MM.1S (cell line): ENCODE measurements at regions not wholly inside any gene's neighbourhood (a gene's known extent, or its start where the extent isn't known, plus 50 kb on each side); places are given as distances from the start of the nearest gene placed in this dataset.

ENCODE experiments used
- DNase-seq: peaks from one replicate; pipeline ENCODE4 v3.0.0-alpha.2; 2015
- H2AFZ ChIP-seq: fragments of 300-600 bp; sonication (generic); 2 replicates; pipeline ENCODE4 v1.6.0; 2016; ENCODE audit warnings: antibody characterized with exemption, low read length
- H3F3A ChIP-seq: fragments of 300-600 bp; sonication (generic); 2 replicates; pipeline ENCODE4 v1.6.1; 2016; ENCODE audit warnings: mild to moderate bottlenecking, antibody characterized with exemption, low read length, moderate library complexity, mixed read lengths; ENCODE audit not compliant: insufficient read depth
- H3K27ac ChIP-seq: fragments of 300-600 bp; sonication (generic); 2 replicates; pipeline ENCODE4 v1.5.1; 2016; ENCODE audit warnings: mild to moderate bottlenecking, low read length
- H3K27me3 ChIP-seq: fragments of 300-600 bp; sonication (generic); replicated peaks from 2 replicates; pipeline ENCODE4 v1.6.0; 2016; ENCODE audit warnings: low read length; ENCODE audit not compliant: insufficient read depth
- H3K36me3 ChIP-seq: fragments of 300-600 bp; sonication (generic); replicated peaks from 2 replicates; pipeline ENCODE4 v1.6.1; 2016; ENCODE audit warnings: mild to moderate bottlenecking, low read length, mixed read lengths; ENCODE audit not compliant: insufficient read depth
- H3K4me1 ChIP-seq: fragments of 300-600 bp; sonication (generic); 2 replicates; pipeline ENCODE4 v1.6.1; 2016; ENCODE audit warnings: low read length, mixed read lengths
- H3K4me2 ChIP-seq: fragments of 300-600 bp; sonication (generic); 2 replicates; pipeline ENCODE4 v1.6.0; 2016; ENCODE audit warnings: low read depth, low read length
- H3K4me3 ChIP-seq: fragments of 300-600 bp; sonication (generic); 2 replicates; pipeline ENCODE4 v1.5.1; 2016; ENCODE audit warnings: low read length, mixed read lengths
- H3K79me2 ChIP-seq: fragments of 300-600 bp; sonication (generic); 2 replicates; pipeline ENCODE4 v1.6.1; 2016; ENCODE audit warnings: mixed run types, low read length, mixed read lengths
- H3K9ac ChIP-seq: fragments of 300-600 bp; sonication (generic); 2 replicates; pipeline ENCODE4 v1.6.1; 2016; ENCODE audit warnings: low read length, mixed read lengths
- H3K9me2 ChIP-seq: fragments of 300-600 bp; sonication (generic); replicated peaks from 2 replicates; pipeline ENCODE4 v1.6.1; 2016; ENCODE audit warnings: mild to moderate bottlenecking, low read length, mixed read lengths; ENCODE audit not compliant: insufficient read depth
- H3K9me3 ChIP-seq: fragments of 300-600 bp; sonication (generic); replicated peaks from 2 replicates; pipeline ENCODE4 v1.6.1; 2016; ENCODE audit warnings: mild to moderate bottlenecking, low read length, mixed read lengths; ENCODE audit not compliant: insufficient read depth
- H4K20me1 ChIP-seq: fragments of 300-600 bp; sonication (generic); 2 replicates; pipeline ENCODE4 v1.6.1; 2016; ENCODE audit warnings: mild to moderate bottlenecking, low read length, moderate library complexity, mixed read lengths; ENCODE audit not compliant: insufficient read depth
- EZH2 ChIP-seq: fragments of 300-600 bp; sonication (generic); optimal IDR thresholded peaks from 2 replicates; pipeline ENCODE3; 2017; ENCODE audit warnings: low read depth, mild to moderate bottlenecking, antibody characterized with exemption, low read length, mixed read lengths
- EZH2phosphoT487 ChIP-seq: fragments of 300-600 bp; sonication (generic); IDR thresholded peaks from 2 replicates; pipeline ENCODE4 v1.6.1; 2018; ENCODE audit warnings: antibody characterized with exemption, low read length
- TF ChIP-seq, protein P1 (sequence below): fragments of 300-600 bp; sonication (generic); IDR thresholded peaks from 2 replicates; pipeline ENCODE4 v1.5.1; 2016; ENCODE audit warnings: antibody characterized with exemption, low read length, mixed read lengths

DNA sequence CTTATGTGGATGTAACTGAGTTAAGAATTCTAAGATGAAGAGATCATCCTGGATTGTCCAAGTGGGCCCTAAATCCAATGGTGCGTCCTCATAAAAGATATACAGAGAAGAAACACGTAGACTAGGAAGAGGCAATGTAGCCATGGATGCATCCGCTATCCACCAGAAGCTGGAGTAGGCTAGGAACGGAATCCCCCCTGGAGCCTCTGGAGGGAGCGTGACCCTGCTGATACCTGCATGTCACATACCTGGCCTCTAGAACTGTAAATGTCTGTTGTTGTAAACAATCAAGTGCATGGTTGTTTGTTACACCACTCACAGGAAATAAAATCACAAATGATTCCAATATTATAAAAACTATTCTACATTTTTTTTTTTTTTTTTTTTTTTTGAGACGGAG lies 254.5 kb upstream of the RORA start:
- no peaks in the 10 kb centered on the region for H3K79me2 ChIP-seq
- no peaks in the 10 kb centered on the region for H3K27me3 ChIP-seq
- H3F3A ChIP-seq: no peaks in the 10 kb centered on the region
- no peaks in the 10 kb centered on the region for H4K20me1 ChIP-seq
- H3K4me2 ChIP-seq: no peak overlapping the region
- no peak overlapping the region for H3K27ac ChIP-seq
- no peaks in the 10 kb centered on the region for H3K9me3 ChIP-seq
- no peaks in the 10 kb centered on the region for H3K4me1 ChIP-seq
- H2AFZ ChIP-seq: no peak overlapping the region
- DNase-seq: no peak
- H3K9me2 ChIP-seq: no peaks in the 10 kb centered on the region
- H3K36me3 ChIP-seq: no peaks in the 10 kb centered on the region
- no peak overlapping the region for H3K9ac ChIP-seq
- TF ChIP-seq EZH2phosphoT487: no peak
- TF ChIP-seq EZH2: no peak
- TF ChIP-seq, protein P1, sequence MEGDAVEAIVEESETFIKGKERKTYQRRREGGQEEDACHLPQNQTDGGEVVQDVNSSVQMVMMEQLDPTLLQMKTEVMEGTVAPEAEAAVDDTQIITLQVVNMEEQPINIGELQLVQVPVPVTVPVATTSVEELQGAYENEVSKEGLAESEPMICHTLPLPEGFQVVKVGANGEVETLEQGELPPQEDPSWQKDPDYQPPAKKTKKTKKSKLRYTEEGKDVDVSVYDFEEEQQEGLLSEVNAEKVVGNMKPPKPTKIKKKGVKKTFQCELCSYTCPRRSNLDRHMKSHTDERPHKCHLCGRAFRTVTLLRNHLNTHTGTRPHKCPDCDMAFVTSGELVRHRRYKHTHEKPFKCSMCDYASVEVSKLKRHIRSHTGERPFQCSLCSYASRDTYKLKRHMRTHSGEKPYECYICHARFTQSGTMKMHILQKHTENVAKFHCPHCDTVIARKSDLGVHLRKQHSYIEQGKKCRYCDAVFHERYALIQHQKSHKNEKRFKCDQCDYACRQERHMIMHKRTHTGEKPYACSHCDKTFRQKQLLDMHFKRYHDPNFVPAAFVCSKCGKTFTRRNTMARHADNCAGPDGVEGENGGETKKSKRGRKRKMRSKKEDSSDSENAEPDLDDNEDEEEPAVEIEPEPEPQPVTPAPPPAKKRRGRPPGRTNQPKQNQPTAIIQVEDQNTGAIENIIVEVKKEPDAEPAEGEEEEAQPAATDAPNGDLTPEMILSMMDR: no peak
- H3K4me3 ChIP-seq: no peak overlapping the region

DNA sequence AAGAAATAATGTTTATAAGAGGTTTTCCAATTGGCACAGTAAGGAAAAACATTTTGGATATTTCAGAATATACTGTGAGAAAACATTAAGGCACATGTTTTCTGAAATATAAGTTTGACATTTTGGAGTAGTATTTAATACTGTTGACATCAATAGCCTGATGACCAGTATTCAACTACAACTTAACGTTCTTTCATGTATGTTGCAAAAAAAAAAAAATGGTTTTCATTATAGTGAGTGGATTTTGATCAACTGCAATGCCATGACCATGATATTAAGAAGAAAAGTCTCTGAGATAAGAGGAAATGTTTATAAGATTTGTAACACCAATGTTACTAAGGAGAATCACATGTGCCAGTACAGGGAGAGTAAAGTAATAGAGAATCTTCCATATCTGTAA lies 252.8 kb upstream of the RORA start:
- Histone ChIP-seq H3K4me3 (no peak overlapping the region), H3K27ac (no peak overlapping the region), H3K36me3 (no peaks in the 10 kb centered on the region), H4K20me1 (no peaks in the 10 kb centered on the region), H3K4me2 (no peak overlapping the region), H3K4me1 (no peaks in the 10 kb centered on the region), H3F3A (no peaks in the 10 kb centered on the region), H2AFZ (no peak overlapping the region), H3K79me2 (no peaks in the 10 kb centered on the region), H3K27me3 (no peaks in the 10 kb centered on the region), H3K9ac (no peak overlapping the region), H3K9me3 (no peaks in the 10 kb centered on the region), H3K9me2 (no peaks in the 10 kb centered on the region)
- TF ChIP-seq, protein P1: no peak
- TF ChIP-seq EZH2 (no peak), EZH2phosphoT487 (no peak)
- DNase-seq: no peak

DNA sequence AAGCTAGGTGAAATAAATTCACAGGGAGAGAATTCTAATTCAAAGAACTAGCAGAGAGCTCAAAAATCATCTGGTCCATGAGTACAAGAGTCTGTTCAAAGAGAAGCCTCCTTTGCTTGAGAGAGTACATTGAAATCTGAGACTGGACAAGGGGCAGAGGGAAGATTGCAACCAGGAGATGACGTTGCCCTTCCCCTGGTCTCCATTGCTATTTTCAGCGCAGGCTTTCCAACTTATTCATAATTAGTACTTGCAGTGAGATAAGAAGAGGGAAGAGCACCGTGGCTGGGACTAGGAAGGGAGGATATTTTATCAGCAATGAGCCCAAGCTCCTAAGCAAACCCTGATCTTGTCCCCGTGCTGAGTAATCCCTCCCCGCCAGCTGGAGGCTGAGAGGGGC lies 251.8 kb upstream of the RORA start:
- H3K79me2 ChIP-seq: no peaks in the 10 kb centered on the region
- H3K27ac ChIP-seq: no peak overlapping the region
- no peaks in the 10 kb centered on the region for H3K4me1 ChIP-seq
- H4K20me1 ChIP-seq: no peaks in the 10 kb centered on the region
- no peaks in the 10 kb centered on the region for H3K36me3 ChIP-seq
- no peak overlapping the region for H2AFZ ChIP-seq
- TF ChIP-seq EZH2 (no peak), EZH2phosphoT487 (no peak)
- TF ChIP-seq, protein P1: no peak
- H3K9me3 ChIP-seq: no peaks in the 10 kb centered on the region
- no peaks in the 10 kb centered on the region for H3K9me2 ChIP-seq
- H3K4me3 ChIP-seq: no peak overlapping the region
- H3K4me2 ChIP-seq: no peak overlapping the region
- no peak overlapping the region for H3K9ac ChIP-seq
- no peaks in the 10 kb centered on the region for H3F3A ChIP-seq
- no peaks in the 10 kb centered on the region for H3K27me3 ChIP-seq
- DNase-seq: no peak

DNA sequence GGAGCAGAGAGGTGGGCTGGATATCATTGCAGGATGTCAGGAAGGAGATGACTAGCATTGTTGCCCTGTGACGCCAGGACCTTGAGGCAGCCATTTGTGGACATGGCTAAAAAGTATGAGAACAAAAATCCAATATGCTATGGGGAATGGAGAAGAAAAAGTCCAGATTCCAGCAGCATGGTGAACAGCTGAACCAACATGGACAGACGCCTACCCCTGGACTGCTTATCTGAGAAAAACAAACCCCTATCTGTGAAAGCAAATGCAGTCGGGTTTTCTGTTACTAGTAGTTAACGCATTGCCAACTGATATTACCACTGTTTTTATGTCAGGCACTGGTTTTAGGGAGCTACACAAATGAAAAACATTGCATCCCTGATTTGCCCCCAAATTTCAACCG lies 251.2 kb upstream of the RORA start:
- no peak for DNase-seq
- H3K4me2 ChIP-seq: no peak overlapping the region
- no peaks in the 10 kb centered on the region for H3K9me2 ChIP-seq
- no peaks in the 10 kb centered on the region for H3K4me1 ChIP-seq
- no peaks in the 10 kb centered on the region for H3K9me3 ChIP-seq
- H3K27ac ChIP-seq: no peak overlapping the region
- no peak overlapping the region for H3K9ac ChIP-seq
- no peak for TF ChIP-seq EZH2
- TF ChIP-seq, protein P1: no peak
- H3K27me3 ChIP-seq: no peaks in the 10 kb centered on the region
- no peaks in the 10 kb centered on the region for H3K79me2 ChIP-seq
- no peaks in the 10 kb centered on the region for H3F3A ChIP-seq
- no peak overlapping the region for H3K4me3 ChIP-seq
- H3K36me3 ChIP-seq: no peaks in the 10 kb centered on the region
- H2AFZ ChIP-seq: no peak overlapping the region
- no peaks in the 10 kb centered on the region for H4K20me1 ChIP-seq
